ENCODE measurements at regions not wholly inside any gene's neighbourhood (a gene's known extent, or its start where the extent isn't known, plus 50 kb on each side); places are given as distances from the start of the nearest gene placed in this dataset.

GRCh38 chr14:81710232-81710845, 176.7 kb upstream of the SEL1L start:
- TF ChIP-seq POLR2A (IDR thresholded peaks at IDR 0.05; ENCODE audit: low read length) (no peak), GATA1 (IDR thresholded peaks at IDR 0.05; ENCODE audit: low read depth, low read length) (no peak)

All from erythroblast (primary cell).